ENCODE measurements at regions not wholly inside any gene's neighbourhood (a gene's known extent, or its start where the extent isn't known, plus 50 kb on each side); places are given as distances from the start of the nearest gene placed in this dataset.

GRCh38 chr12:126935435-126935834 lies 1331.5 kb upstream of the TMEM132C start:
- ChIA-PET CTCF (no interaction called here), POLR2A (no interaction called here)
- H3K27ac ChIP-seq (ENCODE audit: insufficient read depth, low read depth, low read length): no peak overlapping the region
- TF ChIP-seq POLR2AphosphoS5 (IDR thresholded peaks at IDR 0.05; ENCODE audit: insufficient read depth, low read depth, low read length): no peak
- TF ChIP-seq FOS (IDR thresholded peaks at IDR 0.05; ENCODE audit: borderline replicate concordance, insufficient read depth, low read length): no peak
- TF ChIP-seq EZH2 (IDR thresholded peaks at IDR 0.05; ENCODE audit: borderline replicate concordance, low read depth, low read length, severe bottlenecking): no peak
- TF ChIP-seq POLR2A (IDR thresholded peaks at IDR 0.05; ENCODE audit: low read depth, low read length): no peak
- no peak for TF ChIP-seq MYC (IDR thresholded peaks at IDR 0.05; ENCODE audit: low read depth, low read length)
- no peak for TF ChIP-seq MAX (IDR thresholded peaks at IDR 0.05; ENCODE audit: insufficient read depth, insufficient read length)
- TF ChIP-seq CTCF (IDR thresholded peaks at IDR 0.05; ENCODE audit: extremely low read depth in 1 of 2, insufficient read depth in 1 of 2, low read depth in 1 of 2, low read length in 2 of 2): no peak
- TF ChIP-seq GATA2 (IDR thresholded peaks at IDR 0.05; ENCODE audit: insufficient read depth, insufficient read length, low read depth, low read length): no peak
- no peak for TF ChIP-seq JUN (IDR thresholded peaks at IDR 0.05; ENCODE audit: borderline replicate concordance, insufficient read depth, insufficient read length, low read depth)
- DNase-seq (ENCODE audit: low read depth, low spot score) (no peak), FAIRE-seq (no peak)
- H3K4me3 ChIP-seq (replicated peaks in 1 of 3; ENCODE audit: insufficient read depth in 1 of 3, low read depth in 1 of 3, low read length in 3 of 3): no peak overlapping the region
- dilution Hi-C loops (cut with MboI; ENCODE audit: extremely low pct_ligation_motif_present, low sequenced_read_pairs): no loop called here
- H3K9me1 ChIP-seq (replicated peaks; ENCODE audit: control insufficient read depth, extremely low read depth, insufficient read depth, low read length): no peaks in the 10 kb centered on the region
- no peak overlapping the region for H2AFZ ChIP-seq (ENCODE audit: low read depth, low read length)
- no peak overlapping the region for H3K9ac ChIP-seq (replicated peaks; ENCODE audit: extremely low read depth, insufficient read depth, low read length)
- no peaks in the 10 kb centered on the region for H4K20me1 ChIP-seq (replicated peaks; ENCODE audit: control insufficient read depth, extremely low read depth, insufficient read depth, low read length)
- no peak overlapping the region for H3K4me2 ChIP-seq (ENCODE audit: insufficient read depth, low read length)
- H3K36me3 ChIP-seq (ENCODE audit: control insufficient read depth in 2 of 2, extremely low read depth in 1 of 2, insufficient read depth in 2 of 2, low read length in 2 of 2): no peaks in the 10 kb centered on the region
- no peaks in the 10 kb centered on the region for H3K4me1 ChIP-seq (ENCODE audit: control insufficient read depth, extremely low read depth, insufficient read depth, low read length)
- no peaks in the 10 kb centered on the region for H3K79me2 ChIP-seq (ENCODE audit: control insufficient read depth, insufficient read depth, low read length)
- no peaks in the 10 kb centered on the region for H3K27me3 ChIP-seq (ENCODE audit: control insufficient read depth in 2 of 2, insufficient read depth in 2 of 2, low read length in 2 of 2)
- peaks cover 5% of the 10 kb centered on the region for H3K9me3 ChIP-seq (replicated peaks; ENCODE audit: control insufficient read depth, insufficient read depth, low read length)
- no TSS peak for BruUV-seq (replicated peaks)
- intact Hi-C loops (cut with micrococcal nuclease): no loop called here

Measured in endothelial cell of umbilical vein (primary cell).